ENCODE measurements at regions not wholly inside any gene's neighbourhood (a gene's known extent, or its start where the extent isn't known, plus 50 kb on each side); places are given as distances from the start of the nearest gene placed in this dataset.

DNA sequence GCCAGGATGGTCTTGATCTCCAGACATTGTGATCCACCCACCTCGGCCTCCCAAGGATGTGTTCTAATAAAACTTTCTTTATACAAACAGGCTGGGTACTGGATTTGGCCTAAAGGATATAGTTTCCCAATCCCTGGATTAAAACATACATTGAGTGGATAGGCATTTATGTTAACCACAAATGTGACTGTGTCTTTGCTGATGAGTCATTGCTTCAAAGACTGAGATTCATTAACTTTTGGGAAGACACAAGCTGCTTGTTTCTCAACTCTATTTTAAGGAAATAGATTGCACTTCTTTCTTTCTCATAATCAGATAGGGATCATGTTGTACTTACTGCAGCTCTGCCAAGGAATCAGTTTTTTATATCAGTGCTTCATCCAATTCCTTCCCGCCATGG, 131.3 kb upstream of the AGA start:
- peak; percentile 91 for DNase-seq (ENCODE audit: low read depth)

DNA sequence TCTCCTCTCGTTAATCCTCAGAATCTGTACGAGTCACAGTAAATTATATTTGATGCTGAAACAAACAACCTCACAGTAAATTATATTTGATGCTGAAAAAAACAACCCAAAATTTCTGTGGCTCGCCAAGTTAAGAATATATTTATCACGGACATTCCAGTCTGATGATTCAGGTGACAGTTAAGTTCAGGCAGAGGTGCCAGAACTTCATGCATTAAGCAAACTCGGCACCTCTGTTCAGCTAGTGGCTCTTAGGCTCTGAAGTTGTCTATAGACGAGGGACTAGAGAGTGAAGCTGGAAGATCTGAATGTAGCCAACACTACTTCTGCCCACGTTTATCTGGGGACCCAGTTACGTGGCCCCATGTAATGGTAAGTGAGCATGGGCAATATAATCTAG, 132.2 kb upstream of the AGA start:
- DNase-seq (ENCODE audit: low read depth) = peak; percentile 58

DNA sequence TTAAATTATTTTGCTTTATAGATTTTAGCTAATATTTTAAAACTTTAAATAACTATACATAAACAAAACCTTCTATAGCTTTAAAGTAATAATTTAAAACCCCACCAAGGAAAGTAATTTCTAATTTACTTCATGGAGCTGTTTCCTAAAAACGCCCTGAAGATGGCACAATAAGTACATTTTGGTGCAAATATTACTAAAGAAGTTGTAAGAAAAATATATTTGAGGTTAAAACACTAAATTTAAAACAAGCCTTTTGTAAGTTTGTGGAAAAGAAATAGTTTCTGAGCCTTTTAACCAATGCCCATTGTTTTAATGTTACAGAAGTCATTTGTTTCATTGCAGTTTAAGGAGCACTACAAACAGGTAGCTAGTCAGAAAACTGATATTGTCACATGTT, 137.4 kb upstream of the AGA start:
- DNase-seq (ENCODE audit: low read depth) = peak; percentile 14

DNA sequence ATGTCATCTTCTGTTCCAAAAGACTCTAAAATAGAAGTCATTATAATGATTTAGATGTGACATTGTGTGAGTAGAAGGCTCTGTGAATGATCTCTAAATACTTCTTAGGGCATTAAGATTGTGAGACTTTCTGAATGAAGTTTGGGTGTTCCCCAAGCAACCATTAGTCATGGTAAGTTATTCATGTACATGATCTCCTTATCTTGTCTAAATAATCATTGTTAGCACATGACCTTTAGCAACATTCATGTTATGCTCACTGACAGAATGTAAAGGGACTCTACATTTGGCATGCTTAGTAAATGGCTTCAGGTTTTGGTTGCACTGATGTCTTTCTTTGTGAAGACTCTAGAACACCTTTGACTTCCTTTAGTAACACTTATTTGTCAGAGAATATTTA, 140.8 kb upstream of the AGA start:
- peak; percentile 34 for DNase-seq (ENCODE audit: low read depth)

- DNase-seq (ENCODE audit: low read depth) = no peak
These were observed 145.8 kb upstream of the AGA start for GRCh38 chr4:177587989-177588388.

GRCh38 chr4:177595386-177595785, 153.1 kb upstream of the AGA start:
- no peak for DNase-seq (ENCODE audit: low read depth)

DNA sequence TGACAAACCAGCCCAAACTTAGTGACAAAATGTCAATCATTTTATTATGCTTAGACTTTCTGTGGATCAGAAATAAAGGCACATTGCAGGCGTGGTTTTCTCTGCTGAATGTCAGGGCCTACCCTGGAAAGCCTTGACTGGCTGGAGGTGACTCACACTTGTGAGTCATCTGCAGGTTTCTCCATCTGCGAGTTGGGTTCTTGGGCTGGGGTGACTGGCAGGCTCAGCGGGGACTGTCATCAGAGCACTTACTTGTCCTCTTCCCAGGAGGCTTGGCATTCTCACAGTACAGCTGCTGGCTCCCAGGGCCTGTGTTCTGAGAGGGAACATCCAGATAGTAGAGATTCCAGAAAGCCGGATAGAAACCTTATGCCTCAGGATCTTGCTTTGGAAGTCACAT, 153.8 kb upstream of the AGA start:
- peak; percentile 90 for DNase-seq (ENCODE audit: low read depth)

GRCh38 chr4:177596991-177597390, 154.8 kb upstream of the AGA start:
- no peak for DNase-seq (ENCODE audit: low read depth)

DNA sequence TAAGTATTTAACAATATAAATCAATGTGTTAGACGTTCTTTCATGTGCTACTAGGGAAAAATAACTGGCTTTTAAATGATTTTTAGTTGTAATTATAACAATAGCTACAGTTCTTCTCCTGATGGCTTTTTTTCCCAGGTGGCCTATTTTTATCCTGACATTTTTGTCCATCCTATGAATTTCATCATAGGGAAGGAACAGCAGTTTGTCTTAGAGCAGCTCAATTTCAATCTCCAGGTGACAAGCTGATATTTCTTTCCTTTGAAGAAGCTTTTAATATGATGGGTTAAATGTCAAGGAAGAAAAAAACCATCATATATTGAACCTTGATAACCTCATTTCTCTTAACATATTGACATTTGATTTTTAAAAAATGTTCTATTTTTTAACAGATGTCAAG, 163.0 kb upstream of the AGA start:
- no peak for DNase-seq (ENCODE audit: low read depth)

GRCh38 chr4:177607111-177607573, 164.9 kb upstream of the AGA start:
- DNase-seq (ENCODE audit: low read depth) = no peak

DNA sequence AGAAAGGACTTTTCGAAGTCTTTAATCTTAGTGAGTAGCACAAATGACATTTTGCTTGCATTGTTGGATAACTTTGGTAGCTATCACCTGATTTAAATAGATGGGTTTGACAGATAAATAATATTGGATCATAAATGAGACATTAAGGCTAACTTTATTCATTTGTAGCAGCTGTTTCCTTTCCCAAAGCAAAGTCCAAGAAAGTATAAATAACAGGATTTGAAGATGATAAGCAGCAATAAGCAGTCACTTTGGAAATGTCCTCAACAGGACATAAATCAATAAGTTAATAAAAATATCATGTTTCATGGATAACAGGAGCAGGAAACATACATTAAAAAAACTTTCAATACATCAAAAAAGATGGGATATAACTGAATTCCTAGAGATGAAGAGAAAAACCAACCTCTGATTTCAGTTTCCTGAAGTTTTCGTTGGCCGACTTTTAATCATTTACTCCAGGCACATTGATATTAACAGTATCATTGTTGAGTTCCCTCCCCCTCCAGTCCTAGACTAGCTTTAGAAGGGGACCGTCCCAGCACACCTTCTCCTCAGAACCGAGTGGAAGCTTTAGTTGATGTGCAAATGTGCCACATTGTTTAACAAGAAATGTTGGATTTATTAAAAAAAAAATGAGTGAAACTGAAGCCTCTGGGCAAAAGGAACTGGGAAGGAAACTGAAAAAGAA, 169.9 kb upstream of the AGA start:
- DNase-seq (ENCODE audit: low read depth) = no peak

DNA sequence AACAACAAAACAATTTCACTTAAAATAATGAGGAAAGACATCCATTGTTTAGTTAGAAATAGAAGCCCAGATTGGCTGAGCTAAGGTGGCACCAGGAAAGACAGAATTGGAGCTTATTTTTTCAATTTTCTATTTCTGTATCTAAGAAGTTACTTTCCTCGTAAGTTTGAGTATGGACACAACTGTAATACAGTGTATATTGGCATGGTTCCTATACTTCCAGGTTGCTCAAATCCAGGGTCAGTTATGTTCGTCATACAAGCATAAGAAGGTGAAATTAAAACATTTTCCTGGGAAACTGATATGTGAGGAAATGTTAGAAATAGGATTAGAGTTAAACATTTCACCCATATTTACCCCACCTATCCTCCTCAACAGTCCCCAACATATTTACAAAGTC, 170.4 kb upstream of the AGA start:
- no peak for DNase-seq (ENCODE audit: low read depth)

GRCh38 chr4:177632481-177632880, 190.2 kb upstream of the AGA start:
- DNase-seq (ENCODE audit: low read depth) = no peak

GRCh38 chr4:177638871-177639270, 196.6 kb upstream of the AGA start:
- DNase-seq (ENCODE audit: low read depth) = no peak

- DNase-seq (ENCODE audit: low read depth) = no peak
These were observed 198.6 kb upstream of the AGA start for GRCh38 chr4:177640864-177641263.

- no peak for DNase-seq (ENCODE audit: low read depth)
These were observed 218.0 kb upstream of the AGA start for GRCh38 chr4:177660223-177660622.

GRCh38 chr4:177667687-177668086, 225.4 kb upstream of the AGA start:
- peak; percentile 25 for DNase-seq (ENCODE audit: low read depth)

- DNase-seq (ENCODE audit: low read depth) = peak; percentile 8
These were observed 229.2 kb upstream of the AGA start for GRCh38 chr4:177671387-177671786.

GRCh38 chr4:177671845-177672244, 229.6 kb upstream of the AGA start:
- DNase-seq (ENCODE audit: low read depth) = no peak

GRCh38 chr4:177673985-177674489, 231.8 kb upstream of the AGA start:
- DNase-seq (ENCODE audit: low read depth) = peak; percentile 2

- no peak for DNase-seq (ENCODE audit: low read depth)
These were observed 238.1 kb upstream of the AGA start for GRCh38 chr4:177680308-177680707.

DNA sequence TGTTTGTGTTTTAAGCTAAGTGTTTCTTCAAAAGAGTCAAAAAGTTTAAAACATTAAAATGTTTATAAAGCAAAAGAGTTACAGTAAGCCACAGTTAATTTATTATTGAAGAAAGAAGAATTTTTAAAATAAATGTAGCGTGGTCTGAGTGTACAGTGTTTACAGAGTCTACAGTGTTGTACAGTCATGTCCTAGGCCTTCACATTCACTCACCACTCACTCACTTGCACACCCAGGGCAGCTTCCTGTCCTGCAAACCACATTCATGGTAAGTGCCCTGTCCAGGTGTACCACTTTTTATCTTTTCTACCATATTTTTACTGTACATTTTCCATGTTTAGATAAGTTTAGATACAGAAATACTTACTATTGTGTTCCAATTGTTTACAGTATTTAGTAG, 239.7 kb upstream of the AGA start:
- peak; percentile 50 for DNase-seq (ENCODE audit: low read depth)

DNA sequence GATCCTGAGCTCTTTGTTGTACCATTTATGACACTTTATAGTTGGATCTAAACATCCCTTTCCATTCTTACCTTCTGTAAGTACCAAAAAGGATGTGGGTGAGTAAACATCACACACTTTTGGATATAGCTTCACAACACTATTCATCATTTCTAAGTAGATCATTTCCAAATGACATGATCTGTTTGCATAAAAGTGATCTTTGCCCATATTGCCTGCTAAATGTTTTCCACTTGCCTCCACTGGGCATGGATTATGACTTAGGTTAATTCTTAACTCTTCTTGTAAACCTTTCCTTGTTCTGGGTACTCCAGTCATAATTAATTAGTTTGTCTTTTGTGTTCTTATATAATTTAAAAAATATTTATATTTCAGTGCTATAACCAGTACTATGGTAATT, 244.9 kb upstream of the AGA start:
- DNase-seq (ENCODE audit: low read depth) = no peak

DNA sequence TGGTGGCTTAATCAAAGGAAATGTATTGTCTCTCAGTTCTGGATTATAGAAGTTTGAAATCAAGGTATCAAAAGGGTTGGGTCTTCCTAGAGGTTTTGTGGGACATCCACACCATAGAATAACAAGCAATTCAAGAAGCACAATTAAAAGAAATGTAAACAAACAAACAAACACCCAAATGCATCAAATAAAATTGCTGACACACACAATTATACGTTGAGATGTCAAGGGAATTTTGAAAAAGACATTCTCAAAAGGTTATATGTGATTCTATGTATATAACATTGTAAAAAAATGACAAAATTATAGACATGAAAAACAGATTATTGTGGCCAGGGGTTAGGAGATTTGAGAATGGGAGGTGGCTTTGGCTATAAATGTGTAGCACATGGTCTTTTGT, 250.7 kb upstream of the AGA start:
- DNase-seq (ENCODE audit: low read depth) = no peak

Data from ELR (cell line).